GM12864 (cell line): ENCODE measurements at regions not wholly inside any gene's neighbourhood (a gene's known extent, or its start where the extent isn't known, plus 50 kb on each side); places are given as distances from the start of the nearest gene placed in this dataset.
A peak's percentile ranks its signal among the peaks of the same experiment; 100 is the strongest.

Experiments
- DNase-seq: peaks from one replicate; pipeline ENCODE4 v3.0.0-alpha.2; 2011; ENCODE audit warnings: low read depth
- H3K4me3 ChIP-seq: 2 replicates; pipeline ENCODE4 v1.5.1; 2011; ENCODE audit warnings: mild to moderate bottlenecking, low read depth, low read length, control low read depth
- TF ChIP-seq, protein P1 (sequence below): IDR thresholded peaks from 2 replicates; pipeline ENCODE4 v1.5.1; 2011; ENCODE audit warnings: low read depth, mild to moderate bottlenecking, moderate library complexity, low read length, control low read depth, inconsistent platforms; ENCODE audit errors: missing control alignments

DNA sequence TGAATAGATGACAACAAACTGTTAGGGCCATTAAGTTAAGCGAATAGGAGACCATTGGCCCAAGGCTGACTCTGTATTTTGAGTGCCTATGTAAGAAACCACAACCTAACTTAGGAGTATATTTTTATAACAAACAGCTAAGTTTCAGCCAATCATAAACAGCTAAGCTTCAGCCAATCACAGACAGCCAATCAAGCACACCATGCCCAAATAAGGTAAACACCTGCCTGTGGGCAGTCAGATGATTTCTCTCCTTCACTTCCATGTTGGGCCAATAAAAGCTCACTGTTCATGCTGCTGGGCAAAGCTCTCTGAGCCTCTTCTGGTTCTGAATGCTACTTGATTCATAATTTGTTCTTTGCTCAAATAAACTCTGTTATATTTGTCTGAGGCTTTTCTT lies 344.6 kb downstream of the BTG1 start:
- H3K4me3 ChIP-seq: no peak overlapping the region
- TF ChIP-seq, protein P1, sequence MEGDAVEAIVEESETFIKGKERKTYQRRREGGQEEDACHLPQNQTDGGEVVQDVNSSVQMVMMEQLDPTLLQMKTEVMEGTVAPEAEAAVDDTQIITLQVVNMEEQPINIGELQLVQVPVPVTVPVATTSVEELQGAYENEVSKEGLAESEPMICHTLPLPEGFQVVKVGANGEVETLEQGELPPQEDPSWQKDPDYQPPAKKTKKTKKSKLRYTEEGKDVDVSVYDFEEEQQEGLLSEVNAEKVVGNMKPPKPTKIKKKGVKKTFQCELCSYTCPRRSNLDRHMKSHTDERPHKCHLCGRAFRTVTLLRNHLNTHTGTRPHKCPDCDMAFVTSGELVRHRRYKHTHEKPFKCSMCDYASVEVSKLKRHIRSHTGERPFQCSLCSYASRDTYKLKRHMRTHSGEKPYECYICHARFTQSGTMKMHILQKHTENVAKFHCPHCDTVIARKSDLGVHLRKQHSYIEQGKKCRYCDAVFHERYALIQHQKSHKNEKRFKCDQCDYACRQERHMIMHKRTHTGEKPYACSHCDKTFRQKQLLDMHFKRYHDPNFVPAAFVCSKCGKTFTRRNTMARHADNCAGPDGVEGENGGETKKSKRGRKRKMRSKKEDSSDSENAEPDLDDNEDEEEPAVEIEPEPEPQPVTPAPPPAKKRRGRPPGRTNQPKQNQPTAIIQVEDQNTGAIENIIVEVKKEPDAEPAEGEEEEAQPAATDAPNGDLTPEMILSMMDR: no peak
- no peak for DNase-seq

DNA sequence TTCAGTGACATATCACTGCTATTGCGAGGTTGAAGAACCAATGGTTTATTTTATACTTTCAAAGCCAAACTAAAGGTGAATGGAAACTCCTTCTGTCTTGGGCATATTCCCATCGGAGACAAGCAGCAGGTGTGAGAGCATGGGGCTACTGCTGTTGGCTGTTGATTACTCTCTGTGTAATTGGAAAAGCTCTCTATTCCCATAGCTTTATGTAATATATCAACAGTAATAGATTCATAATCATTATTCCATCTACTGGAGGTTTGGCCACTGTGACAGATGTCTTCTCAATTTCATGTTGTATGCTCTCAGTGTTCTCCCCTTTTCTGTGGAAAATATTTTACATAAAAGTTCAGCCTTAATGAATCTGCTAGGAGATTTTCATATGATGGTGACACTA lies 352.0 kb downstream of the BTG1 start:
- DNase-seq: no peak
- no peak overlapping the region for H3K4me3 ChIP-seq
- TF ChIP-seq, protein P1: no peak

DNA sequence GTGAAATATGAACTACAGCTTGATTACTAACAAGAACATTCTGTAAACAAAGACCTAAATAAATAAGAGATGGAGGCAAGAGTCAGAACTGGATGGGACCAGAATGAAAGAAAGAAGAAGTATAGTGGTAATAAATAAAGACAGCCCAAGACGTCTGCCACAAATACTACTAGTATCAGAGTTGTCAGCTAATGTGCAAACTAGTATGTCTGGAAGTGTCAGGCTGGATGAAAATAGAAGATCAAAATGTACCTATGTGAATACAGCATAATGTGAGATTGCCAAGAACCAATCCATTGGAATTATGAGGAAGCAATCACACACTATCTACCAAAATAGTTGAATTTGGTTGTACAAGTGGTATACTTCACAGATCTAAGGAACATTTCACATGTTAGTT lies 353.0 kb downstream of the BTG1 start:
- no peak overlapping the region for H3K4me3 ChIP-seq
- TF ChIP-seq, protein P1: no peak
- no peak for DNase-seq

DNA sequence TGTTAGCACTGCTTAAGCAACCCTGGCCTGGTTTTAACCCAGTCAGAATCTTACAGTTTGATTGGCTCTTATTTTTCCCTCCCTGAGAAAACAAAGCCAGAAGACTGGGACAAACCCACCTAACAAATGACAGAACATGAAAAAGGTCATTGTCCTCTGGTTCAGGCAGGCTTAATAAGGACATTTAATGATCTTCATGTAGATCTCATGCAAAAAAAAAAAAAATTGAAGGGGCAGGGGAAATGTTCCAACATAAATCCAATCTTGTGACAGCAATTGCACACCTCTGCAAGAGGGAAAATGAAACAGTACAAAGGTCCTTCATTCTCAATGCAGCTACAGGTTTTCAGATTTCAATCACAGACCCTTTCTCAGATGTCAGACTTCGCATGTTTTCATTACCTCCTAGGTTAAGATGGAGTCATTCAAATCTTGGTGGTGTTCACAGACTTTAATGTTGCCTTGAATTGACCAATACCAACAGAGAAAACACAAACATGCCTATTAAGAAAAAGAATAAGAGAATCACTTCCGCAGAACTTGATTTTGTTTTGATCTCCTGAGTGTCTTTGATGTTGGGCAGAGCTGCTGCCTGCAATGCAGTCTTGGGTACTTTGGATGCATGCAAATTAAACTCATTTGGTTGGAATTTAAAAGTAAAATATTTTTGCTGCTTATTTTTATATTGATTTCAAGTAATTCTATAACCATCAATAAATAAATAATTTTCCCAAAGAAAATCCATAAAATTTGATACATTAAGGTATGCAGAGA lies 359.0 kb downstream of the BTG1 start:
- TF ChIP-seq, protein P1: no peak
- no peak for DNase-seq
- H3K4me3 ChIP-seq: no peak overlapping the region

DNA sequence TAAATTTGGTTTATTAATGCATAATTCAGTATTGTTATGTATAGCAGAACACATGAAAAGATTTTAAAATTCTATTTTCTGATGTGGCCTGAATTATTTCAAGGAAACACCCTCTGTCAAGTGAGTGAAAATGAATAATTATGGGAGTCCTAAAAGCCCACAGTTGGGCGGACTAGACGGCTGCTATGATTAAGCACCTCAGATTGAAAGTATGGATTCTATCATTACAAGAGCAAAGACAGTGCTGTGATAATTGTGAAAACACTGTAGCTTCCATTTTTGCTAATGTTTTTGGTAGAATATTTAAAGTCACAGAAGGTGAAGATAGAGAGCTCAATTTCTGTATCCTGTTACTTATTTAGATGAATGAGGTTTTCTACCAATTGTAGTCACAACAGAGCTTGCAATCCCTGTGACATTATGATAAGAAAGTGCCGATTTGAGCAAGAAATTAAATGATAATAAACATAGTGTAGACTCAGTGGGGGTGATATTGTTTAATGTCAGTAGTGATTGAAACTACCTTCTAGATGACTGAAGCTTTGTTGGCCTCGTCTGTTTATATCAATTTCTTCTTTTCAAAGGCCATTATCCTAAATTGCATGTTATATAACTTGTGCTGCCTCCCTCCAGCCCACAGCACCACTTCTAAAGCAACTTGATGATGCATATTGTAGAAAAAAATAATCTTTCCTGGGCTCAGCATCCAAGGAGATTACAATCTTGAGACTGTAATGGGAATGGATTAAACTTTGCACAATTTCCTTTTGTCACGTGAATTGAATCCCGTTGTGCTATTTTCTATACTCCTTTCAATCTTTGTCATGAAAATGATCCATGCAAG lies 359.8 kb downstream of the BTG1 start:
- TF ChIP-seq, protein P1: no peak
- no peak overlapping the region for H3K4me3 ChIP-seq
- no peak for DNase-seq

GRCh38 chr12:91781114-91781513 lies 364.5 kb downstream of the BTG1 start:
- H3K4me3 ChIP-seq: no peak overlapping the region
- DNase-seq: no peak
- TF ChIP-seq, protein P1: no peak

- DNase-seq: peak; percentile 75
- TF ChIP-seq, protein P1: no peak
- H3K4me3 ChIP-seq: peak overlapping the region; percentile 44; the same call in 1 of the 2 replicates
Observed at GRCh38 chr12:91778938-91779400, 366.7 kb downstream of the BTG1 start.
